ENCODE measurements at regions not wholly inside any gene's neighbourhood (a gene's known extent, or its start where the extent isn't known, plus 50 kb on each side); places are given as distances from the start of the nearest gene placed in this dataset.

GRCh38 chr1:185514311-185514710, 197.3 kb upstream of the IVNS1ABP start:
- Histone ChIP-seq H3K27me3 (ENCODE audit: low read depth) (no peaks in the 10 kb centered on the region), H3K4me1 (no peaks in the 10 kb centered on the region), H3K27ac (replicated peaks) (no peak overlapping the region), H3K9me3 (replicated peaks) (peaks cover 23% of the 10 kb centered on the region), H3K36me3 (no peaks in the 10 kb centered on the region), H3K4me3 (no peak overlapping the region)
- no peak for DNase-seq
- intact Hi-C loops (cut with micrococcal nuclease): no loop called here
- no peak for TF ChIP-seq CTCF (IDR thresholded peaks at IDR 0.05; ENCODE audit: borderline replicate concordance)

- Histone ChIP-seq H3K36me3 (no peaks in the 10 kb centered on the region), H3K4me1 (no peaks in the 10 kb centered on the region), H3K27ac (replicated peaks) (no peak overlapping the region), H3K27me3 (ENCODE audit: low read depth) (no peaks in the 10 kb centered on the region), H3K9me3 (replicated peaks) (peaks cover 5% of the 10 kb centered on the region), H3K4me3 (no peak overlapping the region)
- intact Hi-C loops (cut with micrococcal nuclease): no loop called here
- no peak for DNase-seq
- no peak for TF ChIP-seq CTCF (IDR thresholded peaks at IDR 0.05; ENCODE audit: borderline replicate concordance)
Observed at GRCh38 chr1:185512442-185512841, 195.4 kb upstream of the IVNS1ABP start.

- TF ChIP-seq CTCF (IDR thresholded peaks at IDR 0.05; ENCODE audit: borderline replicate concordance): no peak
- Histone ChIP-seq H3K27me3 (ENCODE audit: low read depth) (no peaks in the 10 kb centered on the region), H3K4me1 (no peaks in the 10 kb centered on the region), H3K4me3 (no peak overlapping the region), H3K9me3 (replicated peaks) (peaks cover 13% of the 10 kb centered on the region), H3K27ac (replicated peaks) (no peak overlapping the region), H3K36me3 (no peaks in the 10 kb centered on the region)
- DNase-seq: no peak
- intact Hi-C loops (cut with micrococcal nuclease): no loop called here
Observed at GRCh38 chr1:185501099-185501498, 184.1 kb upstream of the IVNS1ABP start.

- Histone ChIP-seq H3K4me1 (no peaks in the 10 kb centered on the region), H3K4me3 (no peak overlapping the region), H3K27ac (replicated peaks) (no peak overlapping the region), H3K36me3 (no peaks in the 10 kb centered on the region), H3K9me3 (replicated peaks) (peaks cover 6% of the 10 kb centered on the region), H3K27me3 (ENCODE audit: low read depth) (no peaks in the 10 kb centered on the region)
- DNase-seq: no peak
- TF ChIP-seq CTCF (IDR thresholded peaks at IDR 0.05; ENCODE audit: borderline replicate concordance): no peak
- intact Hi-C loops (cut with micrococcal nuclease): no loop called here
Observed at GRCh38 chr1:185500001-185500626, 183.1 kb upstream of the IVNS1ABP start.

GRCh38 chr1:185498207-185498606, 181.2 kb upstream of the IVNS1ABP start:
- no peak for TF ChIP-seq CTCF (IDR thresholded peaks at IDR 0.05; ENCODE audit: borderline replicate concordance)
- H3K9me3 ChIP-seq (replicated peaks): no peaks in the 10 kb centered on the region
- H3K27me3 ChIP-seq (ENCODE audit: low read depth): no peaks in the 10 kb centered on the region
- no peak overlapping the region for H3K27ac ChIP-seq (replicated peaks)
- no peaks in the 10 kb centered on the region for H3K36me3 ChIP-seq
- H3K4me1 ChIP-seq: no peaks in the 10 kb centered on the region
- no peak overlapping the region for H3K4me3 ChIP-seq
- intact Hi-C loops (cut with micrococcal nuclease): no loop called here
- no peak for DNase-seq
